Stimulated activated memory B cell treated with anti-CD40 and anti-IgM and Interleukin-4, amounts not matched to agents 10 μg/mL and 1 μg/mL and 100 μg/mL, for 72 hours (primary cell): ENCODE measurements at regions not wholly inside any gene's neighbourhood (a gene's known extent, or its start where the extent isn't known, plus 50 kb on each side); places are given as distances from the start of the nearest gene placed in this dataset.
"Not testable (repeated sequence)": the region's sequence is repeated elsewhere in the genome, so short reads cannot be mapped to it uniquely, and the experiment has no call there.

Experiments used
- ATAC-seq: fragments of 150-1000 bp; cut with Tn5 transposase; 2 replicates; pipeline ENCODE4 v1.10.0; 2021
- H3K27ac Mint-ChIP-seq: one replicate; pipeline ENCODE4 v1.8.0; 2022; ENCODE audit warnings: mild to moderate bottlenecking, mixed read lengths
- H3K27me3 Mint-ChIP-seq: one replicate; pipeline ENCODE4 v1.8.0; 2022; ENCODE audit warnings: mixed read lengths
- H3K36me3 Mint-ChIP-seq: one replicate; pipeline ENCODE4 v1.8.0; 2022; ENCODE audit warnings: mixed read lengths
- H3K4me1 Mint-ChIP-seq: one replicate; pipeline ENCODE4 v1.8.0; 2022; ENCODE audit warnings: mixed read lengths
- H3K4me3 Mint-ChIP-seq: one replicate; pipeline ENCODE4 v1.8.0; 2022; ENCODE audit warnings: mild to moderate bottlenecking, moderate library complexity, mixed read lengths
- H3K9me3 Mint-ChIP-seq: one replicate; pipeline ENCODE4 v1.8.0; 2022; ENCODE audit warnings: mixed read lengths

DNA sequence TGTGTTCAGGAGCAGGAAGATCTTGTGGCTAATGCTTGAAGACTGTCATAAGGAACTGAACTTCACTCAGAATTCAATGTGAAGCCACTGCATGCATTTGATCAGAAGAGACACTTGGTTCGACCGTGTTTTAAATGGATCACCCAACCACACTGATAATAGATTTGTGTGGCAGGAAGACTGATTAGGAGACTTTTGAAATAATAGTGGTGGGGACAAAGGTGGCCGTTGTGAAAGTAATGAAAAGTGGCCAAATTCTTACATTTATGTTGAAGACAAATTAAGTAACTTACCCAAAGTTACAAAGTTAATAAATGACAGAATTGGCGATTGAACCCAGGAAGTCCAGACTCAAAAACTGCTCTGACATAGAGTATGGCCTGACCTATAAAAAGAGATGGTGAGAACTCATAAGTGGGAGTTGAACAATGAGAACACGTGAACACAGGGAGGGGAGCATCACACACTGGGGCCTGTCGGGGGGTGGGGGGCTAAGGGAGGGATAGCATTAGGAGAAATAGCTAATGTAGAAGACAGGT is 286.9 kb upstream of the DNAJC19 start:
- peaks cover 11% of the 10 kb centered on the region for H3K27me3 Mint-ChIP-seq
- H3K27ac Mint-ChIP-seq, result no peak overlapping the region
- H3K9me3 Mint-ChIP-seq, result no peaks in the 10 kb centered on the region
- no peaks in the 10 kb centered on the region for H3K36me3 Mint-ChIP-seq
- H3K4me1 Mint-ChIP-seq, result no peaks in the 10 kb centered on the region
- ATAC-seq, result no peak
- no peak overlapping the region for H3K4me3 Mint-ChIP-seq

GRCh38 chr3:181274025-181274424 is 284.5 kb upstream of the DNAJC19 start:
- no peaks in the 10 kb centered on the region for H3K9me3 Mint-ChIP-seq
- H3K27me3 Mint-ChIP-seq, result peaks cover 11% of the 10 kb centered on the region
- H3K27ac Mint-ChIP-seq, result no peak overlapping the region
- no peaks in the 10 kb centered on the region for H3K4me1 Mint-ChIP-seq
- no peak for ATAC-seq
- H3K4me3 Mint-ChIP-seq, result no peak overlapping the region
- H3K36me3 Mint-ChIP-seq, result no peaks in the 10 kb centered on the region

DNA sequence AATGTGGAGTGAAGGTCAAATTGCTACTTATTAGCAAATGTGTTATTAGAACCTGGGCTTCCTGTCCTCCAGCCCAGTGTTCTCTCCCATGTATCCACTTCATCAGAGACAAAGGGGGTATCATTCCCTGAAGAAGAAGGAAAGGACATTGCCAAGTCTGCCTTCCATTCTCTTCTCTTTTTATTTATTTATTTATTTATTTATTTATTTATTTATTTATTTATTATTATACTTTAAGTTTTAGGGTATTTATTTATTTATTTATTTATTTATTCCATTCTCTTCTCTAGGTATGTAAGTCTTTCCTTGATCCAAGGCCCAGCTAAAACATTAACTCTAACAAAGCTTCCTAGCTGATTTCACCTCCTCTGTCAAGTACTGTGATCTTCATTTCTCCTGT is 277.8 kb upstream of the DNAJC19 start:
- H3K4me3 Mint-ChIP-seq, result no peak overlapping the region
- H3K4me1 Mint-ChIP-seq, result peaks cover 5% of the 10 kb centered on the region

GRCh38 chr3:181265750-181266333 is 276.3 kb upstream of the DNAJC19 start:
- no peaks in the 10 kb centered on the region for H3K36me3 Mint-ChIP-seq
- peak overlapping the region; percentile 70 for H3K4me3 Mint-ChIP-seq
- no peaks in the 10 kb centered on the region for H3K27me3 Mint-ChIP-seq
- no peak for ATAC-seq
- H3K4me1 Mint-ChIP-seq, result peaks cover 5% of the 10 kb centered on the region
- H3K27ac Mint-ChIP-seq, result peak overlapping the region; percentile 41
- H3K9me3 Mint-ChIP-seq, result no peaks in the 10 kb centered on the region

More for the DNA sequence above, 277.8 kb upstream of the DNAJC19 start:
- Mint-ChIP-seq H3K9me3 (no peaks in the 10 kb centered on the region), H3K27me3 (no peaks in the 10 kb centered on the region), H3K36me3 (no peaks in the 10 kb centered on the region), H3K27ac (no peak overlapping the region)
- ATAC-seq, result no peak

DNA sequence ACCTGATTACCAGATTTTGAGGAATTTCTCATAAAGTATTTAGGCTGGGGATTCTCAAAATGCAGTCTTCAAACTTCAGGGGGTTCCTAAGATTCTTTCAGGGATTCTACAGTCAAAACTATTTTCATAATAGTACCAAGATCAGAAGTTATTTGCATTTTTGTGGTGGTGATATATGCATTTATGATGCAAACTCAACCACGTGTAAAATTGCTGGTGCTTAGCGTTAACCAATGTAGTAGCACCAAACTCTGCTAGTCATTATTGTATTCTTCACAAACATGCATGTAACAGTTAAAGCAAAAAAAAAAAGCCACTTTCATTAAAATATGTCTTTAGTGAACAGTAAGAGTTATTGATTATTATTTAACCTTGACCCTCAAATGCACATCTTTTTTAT is 274.9 kb upstream of the DNAJC19 start:
- Mint-ChIP-seq H3K27ac (no peak overlapping the region), H3K9me3 (no peaks in the 10 kb centered on the region), H3K36me3 (no peaks in the 10 kb centered on the region), H3K27me3 (no peaks in the 10 kb centered on the region), H3K4me1 (peaks cover 5% of the 10 kb centered on the region), H3K4me3 (no peak overlapping the region)
- ATAC-seq, result no peak

GRCh38 chr3:181253796-181254195 is 264.3 kb upstream of the DNAJC19 start:
- H3K4me3 Mint-ChIP-seq, result no peak overlapping the region
- H3K27me3 Mint-ChIP-seq, result no peaks in the 10 kb centered on the region
- ATAC-seq, result no peak
- no peaks in the 10 kb centered on the region for H3K4me1 Mint-ChIP-seq
- H3K27ac Mint-ChIP-seq, result no peak overlapping the region
- no peaks in the 10 kb centered on the region for H3K9me3 Mint-ChIP-seq
- no peaks in the 10 kb centered on the region for H3K36me3 Mint-ChIP-seq

DNA sequence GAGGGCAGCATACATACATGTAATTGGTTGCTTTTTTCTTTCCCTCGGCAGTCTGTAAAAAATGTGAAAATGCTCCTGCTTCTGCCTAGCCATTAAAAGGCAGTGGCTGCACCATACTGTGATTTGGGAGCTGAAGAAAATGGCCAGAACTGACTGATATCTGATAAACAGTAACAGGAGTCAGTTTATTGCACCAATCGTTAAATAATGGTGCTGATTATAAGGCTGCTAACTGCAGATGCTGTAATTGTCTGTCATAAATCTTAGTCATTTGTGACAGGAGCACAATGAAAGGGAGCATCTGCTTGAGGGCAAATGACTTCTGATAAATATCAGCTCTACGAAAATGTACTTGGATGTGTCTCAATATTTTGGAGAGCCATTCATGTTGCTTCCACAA is 263.1 kb upstream of the DNAJC19 start:
- Mint-ChIP-seq H3K4me3 (no peak overlapping the region), H3K27me3 (no peaks in the 10 kb centered on the region), H3K9me3 (no peaks in the 10 kb centered on the region), H3K4me1 (no peaks in the 10 kb centered on the region), H3K36me3 (no peaks in the 10 kb centered on the region), H3K27ac (no peak overlapping the region)
- ATAC-seq, result no peak

DNA sequence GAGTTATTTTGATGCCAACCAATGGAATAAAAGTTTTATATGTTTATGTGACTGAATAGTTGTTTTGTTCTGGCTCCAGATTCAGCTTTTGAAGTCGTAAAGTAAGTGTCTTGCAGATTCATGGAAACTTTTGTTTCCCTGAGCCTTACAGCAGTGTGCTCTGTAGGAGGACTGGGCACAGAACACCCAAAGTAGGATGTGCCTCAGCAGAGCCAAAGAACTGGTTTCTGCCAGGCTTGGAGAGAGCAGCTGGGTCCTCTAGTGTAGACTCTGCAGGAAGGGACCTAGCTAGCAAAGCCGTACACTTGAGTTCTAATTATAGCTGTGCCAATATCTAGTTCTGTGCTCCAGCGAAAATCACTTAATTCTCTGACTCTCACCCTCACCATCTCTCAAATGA is 261.2 kb upstream of the DNAJC19 start:
- Mint-ChIP-seq H3K36me3 (no peaks in the 10 kb centered on the region), H3K4me1 (no peaks in the 10 kb centered on the region), H3K27ac (no peak overlapping the region), H3K4me3 (no peak overlapping the region), H3K27me3 (no peaks in the 10 kb centered on the region), H3K9me3 (no peaks in the 10 kb centered on the region)
- ATAC-seq, result no peak

- no peak for ATAC-seq
- H3K4me1 Mint-ChIP-seq, result no peaks in the 10 kb centered on the region
- peaks cover 3% of the 10 kb centered on the region for H3K9me3 Mint-ChIP-seq
- H3K27me3 Mint-ChIP-seq, result peaks cover 9% of the 10 kb centered on the region
- no peaks in the 10 kb centered on the region for H3K36me3 Mint-ChIP-seq
- no peak overlapping the region for H3K4me3 Mint-ChIP-seq
- no peak overlapping the region for H3K27ac Mint-ChIP-seq
Measured at GRCh38 chr3:181239441-181239840, 249.9 kb upstream of the DNAJC19 start.

- no peak for ATAC-seq
Measured at GRCh38 chr3:181230258-181230657, 240.7 kb upstream of the DNAJC19 start.

GRCh38 chr3:181213347-181213746 is 223.8 kb upstream of the DNAJC19 start:
- no peak overlapping the region for H3K27ac Mint-ChIP-seq
- ATAC-seq, result no peak
- no peaks in the 10 kb centered on the region for H3K9me3 Mint-ChIP-seq

More at GRCh38 chr3:181230258-181230657, 240.7 kb upstream of the DNAJC19 start:
- Mint-ChIP-seq H3K9me3 (peaks cover 6% of the 10 kb centered on the region), H3K27me3 (no peaks in the 10 kb centered on the region), H3K4me3 (no peak overlapping the region), H3K27ac (no peak overlapping the region), H3K36me3 (no peaks in the 10 kb centered on the region), H3K4me1 (no peaks in the 10 kb centered on the region)

DNA sequence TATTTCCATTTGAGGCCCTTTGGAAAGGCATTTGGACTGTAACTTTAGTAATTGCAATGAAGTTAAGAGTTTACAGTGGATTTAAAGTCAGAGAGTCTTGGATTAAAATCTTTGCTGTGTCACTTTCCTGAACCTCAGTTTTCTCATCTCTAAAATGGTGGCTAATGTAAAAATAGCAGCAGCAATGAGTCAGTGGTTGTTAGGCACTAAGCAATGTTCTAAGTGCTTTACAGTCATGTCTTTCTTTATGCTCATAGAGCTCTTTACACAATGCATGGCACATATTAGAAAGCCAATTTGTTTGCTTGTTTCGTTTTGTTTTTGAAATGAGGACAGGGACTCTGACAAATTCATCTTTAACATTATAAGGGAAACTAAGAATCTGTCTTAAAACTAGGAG is 222.7 kb upstream of the DNAJC19 start:
- H3K4me3 Mint-ChIP-seq, result no peak overlapping the region

More at GRCh38 chr3:181213347-181213746, 223.8 kb upstream of the DNAJC19 start:
- no peaks in the 10 kb centered on the region for H3K4me1 Mint-ChIP-seq
- H3K27me3 Mint-ChIP-seq, result no peaks in the 10 kb centered on the region
- H3K36me3 Mint-ChIP-seq, result no peaks in the 10 kb centered on the region
- H3K4me3 Mint-ChIP-seq, result no peak overlapping the region

GRCh38 chr3:181210275-181210674 is 220.7 kb upstream of the DNAJC19 start:
- H3K4me1 Mint-ChIP-seq, result no peaks in the 10 kb centered on the region
- ATAC-seq, result no peak
- no peak overlapping the region for H3K4me3 Mint-ChIP-seq
- no peaks in the 10 kb centered on the region for H3K36me3 Mint-ChIP-seq
- H3K27me3 Mint-ChIP-seq, result no peaks in the 10 kb centered on the region
- H3K9me3 Mint-ChIP-seq, result no peaks in the 10 kb centered on the region
- H3K27ac Mint-ChIP-seq, result no peak overlapping the region

More for the DNA sequence above, 222.7 kb upstream of the DNAJC19 start:
- no peaks in the 10 kb centered on the region for H3K36me3 Mint-ChIP-seq
- H3K27ac Mint-ChIP-seq, result no peak overlapping the region
- no peaks in the 10 kb centered on the region for H3K27me3 Mint-ChIP-seq
- no peak for ATAC-seq
- H3K9me3 Mint-ChIP-seq, result no peaks in the 10 kb centered on the region
- H3K4me1 Mint-ChIP-seq, result no peaks in the 10 kb centered on the region

- H3K27ac Mint-ChIP-seq, result no peak overlapping the region
- no peaks in the 10 kb centered on the region for H3K4me1 Mint-ChIP-seq
- no peaks in the 10 kb centered on the region for H3K27me3 Mint-ChIP-seq
- H3K36me3 Mint-ChIP-seq, result no peaks in the 10 kb centered on the region
- no peak overlapping the region for H3K4me3 Mint-ChIP-seq
- ATAC-seq, result no peak
- peaks cover 4% of the 10 kb centered on the region for H3K9me3 Mint-ChIP-seq
Measured at GRCh38 chr3:181189556-181189955, 200.0 kb upstream of the DNAJC19 start.

- Mint-ChIP-seq H3K27ac (no peak overlapping the region), H3K27me3 (peaks cover 8% of the 10 kb centered on the region), H3K4me3 (no peak overlapping the region), H3K36me3 (no peaks in the 10 kb centered on the region), H3K9me3 (no peaks in the 10 kb centered on the region), H3K4me1 (no peaks in the 10 kb centered on the region)
- no peak for ATAC-seq
Measured at GRCh38 chr3:181183764-181184163, 194.2 kb upstream of the DNAJC19 start.

DNA sequence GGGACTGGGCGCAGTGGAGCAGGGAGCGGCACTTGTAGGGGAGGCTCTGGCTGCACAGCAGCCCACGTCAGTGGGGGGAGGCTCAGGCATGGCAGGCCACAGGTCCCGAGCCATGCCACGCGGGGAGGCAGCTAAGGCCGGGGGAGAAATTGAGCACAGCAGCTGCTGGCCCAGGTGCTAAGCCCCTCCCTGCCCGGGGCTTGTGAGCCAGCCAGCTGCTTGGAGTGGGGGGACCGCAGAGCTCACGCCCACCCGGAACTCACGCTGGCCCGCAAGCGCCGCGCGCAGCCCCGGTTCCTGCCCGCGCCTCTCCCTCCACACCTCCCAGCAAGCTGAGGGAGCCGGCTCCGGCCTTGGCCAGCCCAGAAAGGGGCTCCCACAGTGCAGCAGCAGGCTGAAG is 193.5 kb upstream of the DNAJC19 start:
- not testable (repeated sequence) for H3K4me1 Mint-ChIP-seq, H3K36me3 Mint-ChIP-seq, H3K27me3 Mint-ChIP-seq, ATAC-seq, H3K9me3 Mint-ChIP-seq, H3K4me3 Mint-ChIP-seq, H3K27ac Mint-ChIP-seq
